ENCODE measurements at regions not wholly inside any gene's neighbourhood (a gene's known extent, or its start where the extent isn't known, plus 50 kb on each side); places are given as distances from the start of the nearest gene placed in this dataset.
"Not testable (repeated sequence)": the region's sequence is repeated elsewhere in the genome, so short reads cannot be mapped to it uniquely, and the experiment has no call there.

DNA sequence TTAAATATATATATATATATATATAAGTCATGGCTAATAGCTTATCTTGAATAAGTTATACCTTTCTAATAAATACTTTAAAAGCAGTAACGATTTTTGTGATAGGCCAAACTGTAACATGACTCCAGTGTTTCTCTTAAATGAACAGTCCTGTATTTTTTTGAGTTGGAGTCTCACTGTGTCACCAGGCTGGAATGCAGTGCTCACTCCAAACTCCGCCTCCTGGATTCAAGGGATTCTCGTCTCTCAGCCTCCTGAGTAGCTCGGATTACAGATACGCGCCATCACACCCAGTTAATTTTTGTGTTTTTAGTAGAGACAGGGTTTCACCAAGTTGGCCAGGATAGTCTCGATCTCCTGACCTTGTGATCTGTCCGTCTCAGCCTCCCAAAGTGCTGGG, 814.2 kb upstream of the SLITRK5 start:
- no peak for DNase-seq (ENCODE audit: low read depth in 2 of 2)

DNA sequence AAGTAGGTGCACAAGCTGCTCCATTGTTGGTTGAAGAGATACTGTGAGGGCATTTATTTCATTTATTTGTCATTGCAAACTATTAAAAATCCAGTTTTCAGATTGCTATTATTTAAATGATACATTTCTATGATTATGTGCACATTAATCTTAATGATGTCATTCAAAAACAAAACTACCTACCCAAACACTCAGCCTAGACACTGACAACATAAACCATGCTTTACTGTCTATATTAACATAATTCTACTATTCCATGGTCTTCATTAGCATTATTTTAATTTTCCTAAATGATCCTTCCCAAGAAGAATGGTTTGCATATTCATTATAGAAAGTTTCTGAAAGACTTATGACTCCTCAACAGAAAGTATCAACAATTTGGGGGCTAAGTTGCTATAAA, 813.0 kb upstream of the SLITRK5 start:
- no peak for DNase-seq (ENCODE audit: low read depth in 2 of 2)

DNA sequence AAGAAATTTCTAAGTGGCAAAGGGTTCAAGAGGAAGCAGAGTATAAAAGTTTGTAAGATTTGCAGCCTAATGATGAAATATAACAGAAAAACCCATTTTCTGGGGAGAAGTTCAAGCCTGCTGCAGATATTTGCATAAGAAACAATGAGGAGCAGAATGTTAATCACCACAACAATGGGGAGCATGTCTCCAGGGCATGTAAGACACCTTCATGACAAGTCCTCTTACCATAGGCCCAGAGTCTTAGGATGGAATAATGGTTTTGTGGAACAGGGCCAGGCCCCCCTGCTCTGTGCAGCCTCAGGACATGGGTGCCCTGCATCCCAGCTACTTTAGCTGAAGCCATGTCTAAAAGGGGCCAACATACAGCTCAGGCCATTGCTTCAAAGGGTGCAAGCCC, 809.0 kb upstream of the SLITRK5 start:
- no peak for DNase-seq (ENCODE audit: low read depth in 2 of 2)

DNA sequence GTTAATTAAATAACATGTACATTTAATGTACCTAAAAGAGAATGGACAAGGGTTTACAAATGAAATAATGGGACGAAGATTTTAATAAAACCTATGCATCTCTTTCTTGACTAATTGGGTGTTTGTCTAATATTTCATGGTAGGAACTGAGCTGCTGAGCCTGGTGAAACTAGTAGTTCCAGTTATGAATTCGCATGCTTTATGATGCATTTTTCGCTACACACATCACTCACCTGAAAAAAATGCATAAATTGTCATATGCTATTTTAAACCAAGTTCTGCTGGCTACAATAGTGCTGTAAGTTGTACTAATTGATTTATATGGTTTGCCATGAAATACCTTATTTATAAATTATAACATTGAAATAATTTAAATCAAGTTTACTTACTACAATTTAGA, 806.8 kb upstream of the SLITRK5 start:
- DNase-seq (ENCODE audit: low read depth in 2 of 2) = no peak

DNA sequence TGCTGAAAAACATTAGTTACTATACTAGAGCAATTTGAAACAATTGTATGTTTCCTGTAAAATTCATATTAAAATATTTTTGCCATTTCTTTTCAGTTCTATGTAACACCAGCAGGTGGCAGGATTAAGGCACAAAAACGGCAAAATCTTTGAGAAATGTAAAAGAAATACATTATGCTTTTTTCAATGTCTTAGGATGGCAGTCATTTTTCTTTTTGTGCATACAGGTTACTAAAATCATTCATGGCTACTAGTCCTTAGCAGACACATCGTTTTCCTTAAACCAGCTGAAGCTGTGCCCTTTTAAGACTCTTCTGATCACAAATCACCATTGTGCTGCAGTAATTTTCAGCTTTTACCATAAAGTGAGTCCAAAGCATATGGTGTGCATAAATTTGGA, 800.7 kb upstream of the SLITRK5 start:
- no peak for DNase-seq (ENCODE audit: low read depth in 2 of 2)

DNA sequence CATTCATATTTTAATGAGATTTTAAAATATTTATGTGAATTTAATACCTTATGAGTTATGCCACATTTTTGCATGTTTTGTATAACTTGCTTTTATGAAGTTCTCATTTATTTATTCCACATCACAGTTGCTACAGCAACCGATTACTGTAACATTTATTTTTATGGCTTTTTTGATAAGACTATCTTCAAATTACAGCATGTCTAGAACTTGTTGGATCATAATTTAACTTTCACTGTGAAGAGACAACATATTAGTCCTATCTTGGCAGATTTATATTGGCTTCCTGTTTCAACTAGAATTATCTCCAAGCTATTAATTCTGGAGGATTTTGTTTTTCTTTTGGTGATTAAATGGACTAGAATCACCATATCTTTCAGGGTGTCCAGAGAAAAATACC, 793.7 kb upstream of the SLITRK5 start:
- DNase-seq (ENCODE audit: low read depth in 2 of 2) = no peak

DNA sequence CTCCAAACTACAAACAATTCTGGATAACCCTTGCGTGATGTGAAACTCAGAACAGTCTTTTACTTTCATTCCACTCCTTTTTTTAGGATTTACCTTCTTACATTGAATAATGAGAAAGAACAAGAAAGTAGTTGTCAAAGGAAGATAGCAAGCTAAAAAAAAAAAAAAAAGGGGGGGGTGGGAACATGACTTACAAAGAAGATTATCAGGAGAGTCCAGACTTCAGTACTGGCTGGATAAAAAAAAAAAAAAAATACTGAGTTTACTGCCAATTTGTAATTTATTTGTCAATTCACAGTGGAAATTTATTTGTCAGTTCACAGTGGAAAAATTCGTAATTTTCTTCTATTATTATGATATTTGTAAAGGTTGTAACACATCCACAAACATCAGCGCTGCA, 792.4 kb upstream of the SLITRK5 start:
- DNase-seq (ENCODE audit: low read depth in 2 of 2) = no peak

DNA sequence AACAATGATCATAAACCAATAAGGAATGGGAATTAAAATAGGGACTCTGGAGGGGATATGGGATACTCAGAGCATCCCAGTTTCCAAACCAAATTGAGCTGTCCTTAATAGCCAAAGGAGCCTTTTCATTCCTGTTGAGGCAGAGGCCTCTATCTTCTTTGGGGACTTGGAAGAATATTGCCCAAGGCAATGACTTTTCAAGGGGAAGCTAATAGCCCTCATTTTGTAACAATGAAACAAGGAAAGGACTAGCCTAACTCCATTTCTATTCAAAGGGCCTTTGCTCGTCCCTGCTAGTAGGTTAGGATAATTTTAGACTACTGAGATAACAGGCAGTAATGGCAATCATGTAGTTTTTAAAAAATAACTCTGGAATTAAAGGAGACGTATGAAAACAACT, 789.8 kb upstream of the SLITRK5 start:
- no peak for DNase-seq (ENCODE audit: low read depth in 2 of 2)

DNA sequence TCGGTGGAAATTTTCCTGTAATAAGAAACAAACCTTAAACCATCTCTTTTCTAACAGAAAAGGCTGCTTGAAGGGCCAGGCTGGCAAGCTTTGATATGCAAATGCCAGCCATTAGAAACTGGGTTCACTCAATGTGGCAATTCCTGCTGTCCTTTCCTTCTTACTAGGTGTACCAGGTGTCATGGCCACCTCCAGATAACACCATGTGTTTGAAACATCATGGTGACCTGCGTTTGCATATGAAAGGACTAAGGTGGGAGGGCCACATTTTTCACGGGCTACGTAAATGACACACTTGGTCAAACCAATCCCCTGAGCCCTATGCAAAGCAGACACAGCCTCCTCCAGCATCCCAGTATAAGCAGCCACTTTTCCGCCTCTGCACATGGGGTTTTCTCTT, 789.1 kb upstream of the SLITRK5 start:
- no peak for DNase-seq (ENCODE audit: low read depth in 2 of 2)

DNA sequence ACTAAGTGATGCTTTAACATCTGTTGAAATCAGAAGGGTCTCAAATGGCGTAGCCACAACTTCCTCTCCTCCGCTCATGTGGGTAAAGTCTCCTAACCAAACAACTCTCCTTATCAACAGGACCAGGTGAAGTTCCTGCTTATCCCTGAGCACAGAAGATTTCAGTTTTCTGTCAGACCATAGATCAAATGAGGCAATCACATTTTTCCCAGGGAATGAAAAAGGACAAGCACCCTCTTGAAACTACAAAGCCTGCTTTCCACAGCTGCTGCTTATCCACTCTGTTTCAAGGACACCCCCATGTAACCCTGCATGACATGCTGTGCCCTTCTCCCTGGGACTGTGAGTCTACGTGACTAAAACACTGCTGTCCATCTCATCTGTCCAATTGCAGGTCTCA, 788.3 kb upstream of the SLITRK5 start:
- DNase-seq (ENCODE audit: low read depth in 2 of 2) = no peak

DNA sequence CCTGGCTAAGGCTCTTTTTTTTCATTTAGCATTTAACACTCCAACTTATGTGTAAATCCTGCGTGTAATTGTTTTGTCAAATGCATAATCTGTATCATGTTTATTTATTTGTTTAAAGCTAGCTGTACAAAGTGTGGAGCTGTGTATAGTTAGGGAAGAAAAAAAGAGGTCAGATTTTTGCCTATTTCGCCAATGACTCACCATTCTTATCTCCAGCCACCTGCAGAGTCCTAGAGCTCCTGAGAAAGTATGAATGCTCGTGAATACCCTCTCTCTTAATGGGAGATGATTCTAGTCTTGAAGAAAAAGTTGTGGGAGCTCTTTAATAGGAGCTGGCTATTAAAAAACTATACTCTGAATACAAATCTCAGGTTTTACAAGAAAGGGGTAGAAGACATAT, 778.8 kb upstream of the SLITRK5 start:
- DNase-seq (ENCODE audit: low read depth in 2 of 2) = no peak

DNA sequence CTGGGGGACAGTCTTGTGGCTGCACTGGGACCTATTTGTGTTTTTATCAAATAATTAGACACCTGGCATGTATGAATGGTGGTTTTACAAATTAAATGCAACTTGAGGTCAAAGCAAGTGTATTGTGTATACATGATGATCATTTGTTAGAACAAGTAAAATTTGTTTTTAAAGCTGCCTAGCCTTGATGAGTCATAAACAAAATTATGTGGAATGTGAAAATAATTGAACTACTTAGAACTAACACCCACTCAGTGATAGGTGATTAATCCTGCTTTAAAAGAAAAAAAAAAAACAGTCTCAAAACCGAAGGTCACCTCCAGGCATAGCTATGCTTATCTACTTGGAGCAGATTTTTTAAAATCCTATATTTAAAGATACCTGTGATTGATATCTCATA, 770.3 kb upstream of the SLITRK5 start:
- DNase-seq (ENCODE audit: low read depth in 2 of 2) = no peak

DNA sequence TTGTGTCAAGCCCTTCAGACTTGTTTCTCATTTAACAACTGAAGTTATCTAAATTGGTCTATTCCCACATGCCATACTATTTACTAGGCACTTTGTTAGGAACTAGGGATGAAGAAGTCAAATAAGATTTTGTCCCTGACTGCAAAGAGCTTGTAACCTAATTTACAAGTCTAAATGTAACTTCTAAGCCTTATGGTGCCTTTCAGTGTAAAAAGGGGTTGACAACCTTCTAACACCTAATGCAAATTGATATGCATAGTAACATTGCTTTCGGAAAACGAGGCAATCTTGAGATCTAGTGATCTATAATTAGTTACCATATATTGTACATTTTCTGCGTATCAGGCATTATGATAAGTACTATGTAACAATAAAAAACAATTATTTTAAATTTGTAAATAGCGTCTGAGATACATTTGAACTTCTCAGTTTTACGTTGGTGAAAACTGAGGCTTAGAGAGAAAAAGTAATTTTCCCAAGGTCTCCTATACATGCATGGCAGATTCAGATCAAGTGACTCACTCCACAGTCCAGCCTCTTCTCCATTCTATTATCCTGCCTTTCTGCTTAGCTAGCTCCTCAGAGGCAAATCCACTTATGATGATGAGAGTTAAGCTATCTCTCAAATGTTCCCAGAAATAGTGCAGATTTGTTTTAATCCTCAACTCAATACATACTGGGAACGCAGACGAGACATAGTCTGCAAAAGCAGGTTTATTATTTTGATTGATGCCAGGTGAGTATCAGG, 764.9 kb upstream of the SLITRK5 start:
- no peak for DNase-seq (ENCODE audit: low read depth in 2 of 2)

DNA sequence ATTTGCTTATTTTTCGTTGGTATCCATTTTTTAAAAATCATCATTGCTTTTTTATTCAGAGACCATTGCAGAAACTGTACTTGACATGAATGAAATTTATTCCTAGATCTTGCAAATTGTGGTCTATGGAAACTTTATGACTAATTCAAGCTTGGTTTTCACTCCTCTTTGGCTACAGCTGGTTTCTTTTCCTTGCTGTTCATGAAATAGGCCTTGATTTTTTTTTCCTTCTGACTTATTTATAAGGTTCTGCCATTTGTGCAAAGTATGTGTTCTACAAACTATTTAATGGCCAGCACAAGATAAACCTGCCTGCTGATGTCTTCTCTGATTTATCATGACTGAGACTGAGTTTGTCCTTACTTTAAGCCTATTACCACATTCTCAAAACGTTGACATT, 764.0 kb upstream of the SLITRK5 start:
- no peak for DNase-seq (ENCODE audit: low read depth in 2 of 2)

DNA sequence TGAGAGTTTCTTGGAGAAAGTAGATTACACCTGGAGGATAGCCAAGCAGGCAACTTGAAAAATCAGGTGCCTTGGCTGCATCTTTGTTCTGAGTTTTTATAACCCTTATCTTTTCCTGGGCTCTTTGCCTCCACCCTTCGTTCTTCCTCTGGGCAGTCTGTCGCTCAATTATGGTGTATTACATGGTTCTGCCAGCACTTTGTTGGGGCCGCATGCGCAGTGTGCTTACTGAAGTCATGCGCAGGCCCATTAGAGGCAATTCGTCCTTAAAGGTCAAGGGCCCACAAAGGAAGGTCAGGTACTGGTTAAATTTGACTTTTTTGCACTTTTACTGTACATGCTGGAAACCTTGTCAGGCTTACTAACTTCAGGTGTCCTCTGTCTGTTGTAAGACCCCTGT, 761.9 kb upstream of the SLITRK5 start:
- no peak for DNase-seq (ENCODE audit: low read depth in 2 of 2)

DNA sequence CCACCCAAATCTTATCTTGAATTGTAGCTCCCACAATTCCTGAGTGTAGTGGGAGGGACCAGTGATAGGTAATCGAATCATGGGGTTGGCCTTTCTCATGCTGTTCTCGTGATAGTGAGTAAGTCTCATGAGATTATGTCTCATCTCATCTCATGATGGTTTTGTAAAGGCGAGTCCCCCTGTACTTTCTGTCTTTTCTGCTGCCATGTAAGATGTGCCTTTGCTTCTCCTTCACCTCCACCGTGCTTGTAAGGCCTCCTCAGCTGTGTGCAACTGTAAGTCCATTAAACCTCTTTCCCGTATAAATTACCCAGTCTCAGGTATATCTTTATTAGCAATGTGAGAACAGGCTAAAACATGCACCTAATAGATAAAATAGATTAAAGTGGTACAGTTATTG, 756.4 kb upstream of the SLITRK5 start:
- no peak for DNase-seq (ENCODE audit: low read depth in 2 of 2)

DNA sequence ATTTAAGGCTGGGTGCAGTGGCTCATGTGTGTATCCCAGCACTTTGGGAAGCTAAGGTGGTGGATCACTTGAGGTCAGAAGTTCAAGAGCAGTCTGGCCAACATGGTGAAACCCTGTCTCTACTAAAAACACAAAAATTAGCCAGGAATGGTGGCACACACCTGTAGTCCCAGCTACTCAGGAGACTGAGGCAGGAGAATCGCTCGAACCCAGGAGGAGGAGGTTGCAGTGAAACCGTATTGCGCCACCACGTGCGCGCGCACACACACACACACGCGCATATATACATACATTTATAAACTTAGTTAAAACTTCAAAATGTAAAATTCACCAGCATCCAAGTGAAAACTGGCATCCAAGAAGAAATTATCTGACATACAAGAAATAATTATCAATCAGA, 753.7 kb upstream of the SLITRK5 start:
- DNase-seq (ENCODE audit: low read depth in 2 of 2) = not testable (repeated sequence)

DNA sequence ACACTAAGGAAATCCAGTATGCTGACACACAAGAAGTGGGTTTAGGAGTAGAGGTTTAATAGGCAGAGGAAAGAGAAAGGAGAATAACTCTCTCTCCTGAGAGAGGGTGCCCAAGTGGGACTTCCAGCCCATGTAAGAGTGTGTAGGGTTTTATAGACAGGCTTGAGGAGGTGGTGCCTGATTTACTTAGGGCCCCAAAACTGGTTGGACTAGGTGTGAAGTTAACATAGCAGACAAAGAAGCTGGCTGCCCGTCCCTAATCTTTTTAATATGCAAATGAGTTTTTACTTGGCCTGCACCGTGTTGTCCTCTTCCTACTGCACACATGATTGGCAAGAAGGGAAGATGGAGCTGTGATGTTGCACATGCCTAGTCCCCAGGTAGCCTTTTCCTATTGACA, 752.5 kb upstream of the SLITRK5 start:
- DNase-seq (ENCODE audit: low read depth in 2 of 2) = no peak

DNA sequence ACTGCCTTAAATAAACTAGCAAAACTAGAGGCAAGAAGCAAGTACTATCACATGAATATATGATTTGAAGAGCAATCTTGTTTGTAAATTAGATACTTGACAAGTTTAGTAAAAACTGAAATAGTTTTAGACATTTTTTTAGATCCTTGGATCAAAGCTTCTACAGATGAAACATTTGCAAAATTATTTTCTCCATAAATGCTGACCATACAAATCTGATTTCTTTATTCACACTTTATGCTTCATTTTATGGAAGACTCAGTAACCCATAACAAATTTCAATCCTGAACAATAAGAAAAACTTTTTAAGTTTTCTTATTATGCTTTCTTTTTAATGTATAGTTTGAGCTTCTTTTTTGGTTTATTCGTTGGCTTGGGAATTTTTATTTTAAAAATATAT, 750.2 kb upstream of the SLITRK5 start:
- DNase-seq (ENCODE audit: low read depth in 2 of 2) = no peak

DNA sequence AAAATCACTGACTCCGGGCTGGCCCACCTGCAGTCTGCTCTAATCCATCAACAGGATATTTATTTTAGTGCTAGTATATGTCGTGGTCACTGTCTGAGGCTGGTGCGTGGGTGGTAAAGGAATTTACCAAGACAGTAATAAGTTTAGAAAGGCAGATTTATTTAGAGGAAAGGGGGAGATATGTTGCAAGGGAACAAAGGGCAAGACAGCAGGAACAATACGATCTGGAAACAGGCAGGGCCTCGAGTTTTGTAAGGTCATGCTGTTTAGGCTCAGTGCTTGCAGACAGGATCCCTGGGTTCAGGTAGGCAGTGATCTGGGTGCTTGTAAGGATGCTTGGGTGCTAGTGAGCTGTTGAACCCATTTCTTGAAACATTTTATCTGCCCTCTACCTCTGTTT, 748.2 kb upstream of the SLITRK5 start:
- DNase-seq (ENCODE audit: low read depth in 2 of 2) = no peak

DNA sequence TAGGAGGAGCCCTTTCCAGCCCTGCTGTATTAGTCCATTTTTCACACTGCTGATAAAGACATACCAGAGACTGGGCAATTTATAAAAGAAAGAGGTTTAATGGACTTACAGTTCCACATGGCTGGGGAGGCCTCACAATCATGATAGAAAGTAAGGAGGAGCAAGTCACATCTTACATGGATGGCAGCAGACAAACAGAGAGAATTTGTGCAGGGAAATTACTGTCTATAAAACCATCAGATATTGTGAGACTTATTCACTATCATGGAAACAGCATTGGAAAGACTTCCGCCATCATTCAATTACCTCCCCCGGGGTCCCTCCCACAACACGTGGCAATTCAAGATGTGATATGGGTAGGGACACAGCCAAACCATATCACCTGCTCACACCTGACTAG, 744.3 kb upstream of the SLITRK5 start:
- not testable (repeated sequence) for DNase-seq (ENCODE audit: low read depth in 2 of 2)

DNA sequence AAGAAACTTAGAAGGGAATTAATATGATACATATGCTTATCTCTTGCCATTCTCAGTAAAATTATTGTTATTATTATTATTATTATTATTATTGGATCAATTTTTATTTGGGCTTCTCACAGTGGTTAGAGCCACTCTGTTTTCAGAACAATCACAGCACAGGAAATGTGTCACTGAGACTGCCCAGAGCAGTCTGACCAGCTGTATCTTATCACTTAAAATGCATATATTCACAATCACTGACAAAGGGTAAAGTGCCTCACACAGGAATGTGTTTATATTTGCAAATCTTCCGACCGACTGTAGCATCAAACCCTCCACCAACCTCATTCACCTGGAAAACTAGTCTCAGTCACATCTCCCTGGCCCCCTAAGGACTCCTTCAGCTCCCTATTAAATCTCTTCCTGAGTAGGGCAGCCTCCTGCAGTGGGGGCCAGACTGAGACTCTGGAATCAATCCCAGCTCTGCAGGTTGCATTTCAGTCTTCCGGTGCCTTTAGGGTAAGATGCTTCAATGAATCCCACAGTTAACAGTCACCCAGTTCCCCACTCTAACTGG, 738.3 kb upstream of the SLITRK5 start:
- DNase-seq (ENCODE audit: low read depth in 2 of 2) = no peak

DNA sequence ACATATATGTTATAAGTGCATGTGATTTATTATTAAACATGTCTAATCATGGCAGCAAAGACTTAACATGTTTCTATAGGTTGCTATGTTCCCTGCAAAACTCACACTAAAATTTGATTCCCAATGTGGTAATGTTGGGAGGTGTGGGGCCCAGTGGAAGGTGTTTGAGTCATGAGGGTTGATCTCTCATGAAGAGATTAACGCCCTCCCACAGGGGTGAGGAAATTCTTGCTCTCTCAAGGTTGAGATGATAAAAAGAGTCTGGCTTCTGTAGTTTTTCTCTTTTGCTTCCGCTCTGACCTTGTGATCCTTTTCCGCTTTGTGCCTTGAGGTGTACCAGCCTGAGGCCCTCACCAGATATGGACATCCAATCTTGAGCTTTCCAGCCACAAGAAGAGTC, 737.5 kb upstream of the SLITRK5 start:
- no peak for DNase-seq (ENCODE audit: low read depth in 2 of 2)

DNA sequence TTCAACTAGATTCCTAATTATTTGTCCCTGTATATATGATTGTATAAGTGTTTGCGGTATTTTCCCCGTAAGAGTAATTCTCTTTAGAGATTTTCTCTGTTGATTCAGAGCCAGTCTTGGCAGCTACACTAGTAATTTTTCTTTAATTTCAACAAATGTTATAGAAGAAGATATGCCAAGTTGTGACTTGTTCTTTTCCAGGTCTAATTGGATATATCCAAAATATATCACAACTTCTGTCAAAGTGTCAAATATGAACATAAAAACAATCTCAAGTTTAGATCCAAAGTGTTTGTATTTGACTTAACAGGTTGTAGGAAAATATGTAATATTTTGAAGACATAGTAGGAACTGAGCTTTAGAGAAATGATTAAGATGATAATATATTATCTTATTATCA, 733.9 kb upstream of the SLITRK5 start:
- DNase-seq (ENCODE audit: low read depth in 2 of 2) = no peak
